HL-60 (cell line): ENCODE measurements at regions not wholly inside any gene's neighbourhood (a gene's known extent, or its start where the extent isn't known, plus 50 kb on each side); places are given as distances from the start of the nearest gene placed in this dataset.
A peak's percentile ranks its signal among the peaks of the same experiment; 100 is the strongest.

ENCODE experiments used
- DNase-seq, 2 experiments: peaks; one replicate each; pipeline ENCODE4 v3.0.0-alpha.2; 2010 to 2020; ENCODE audit warnings: low read depth in 1 of 2, low spot score in 1 of 2
- H3K27ac ChIP-seq: fragments of 250-450 bp; sonication (Bioruptor Pico); replicated peaks from 2 replicates; pipeline ENCODE4 v1.5.1; 2020; ENCODE audit warnings: mild to moderate bottlenecking, moderate library complexity
- H3K27me3 ChIP-seq: fragments of 250-450 bp; sonication (Bioruptor Pico); 2 replicates; pipeline ENCODE4 v1.5.1; 2021; ENCODE audit warnings: mild to moderate bottlenecking, moderate library complexity; ENCODE audit not compliant: insufficient read depth, poor library complexity, severe bottlenecking
- H3K4me3 ChIP-seq: replicated peaks from 2 replicates; pipeline ENCODE4 v1.5.1; 2011; ENCODE audit warnings: mild to moderate bottlenecking, control low read depth, low read length; ENCODE audit not compliant: insufficient read depth
- GABPA ChIP-seq: IDR thresholded peaks from 2 replicates; pipeline ENCODE4 v1.6.1; 2012; ENCODE audit warnings: low read depth
- POLR2AphosphoS5 ChIP-seq: IDR thresholded peaks from 2 replicates; pipeline ENCODE4 v1.6.1; 2012; ENCODE audit warnings: low read depth
- REST ChIP-seq: IDR thresholded peaks from 2 replicates; pipeline ENCODE4 v1.6.1; 2012; ENCODE audit warnings: low read depth; ENCODE audit not compliant: insufficient replicate concordance
- SPI1 ChIP-seq: IDR thresholded peaks from 2 replicates; pipeline ENCODE4 v1.6.1; 2012; ENCODE audit warnings: low read depth, mild to moderate bottlenecking, borderline replicate concordance
- TF ChIP-seq, protein P1 (sequence below): IDR thresholded peaks from one replicate; pipeline ENCODE4 v1.5.1; 2011; ENCODE audit warnings: low read length, control low read depth, inconsistent platforms; ENCODE audit not compliant: insufficient read depth

DNA sequence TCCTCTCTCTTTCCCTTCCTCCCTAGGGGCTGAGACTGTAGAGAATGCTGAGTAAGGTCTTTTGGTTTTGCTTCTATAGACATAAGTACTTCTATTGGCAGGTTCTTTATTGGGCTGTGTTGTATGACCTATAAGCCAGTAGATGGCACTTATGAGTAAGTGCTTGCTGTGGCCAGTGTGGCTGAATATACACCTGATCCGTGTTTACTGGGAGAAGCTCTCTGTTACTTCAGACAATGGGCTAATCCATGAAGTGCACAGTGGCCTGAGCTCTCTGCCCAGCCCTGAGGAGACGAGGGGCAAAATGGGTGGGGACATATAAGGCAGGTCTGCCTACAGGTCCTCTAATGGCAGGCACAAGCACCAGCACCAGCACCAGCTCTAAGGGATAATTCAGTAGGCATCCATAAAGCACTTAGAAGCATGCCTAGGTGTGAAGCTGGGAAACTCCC is 610.3 kb downstream of the RNF144B start:
- TF ChIP-seq, protein P1, sequence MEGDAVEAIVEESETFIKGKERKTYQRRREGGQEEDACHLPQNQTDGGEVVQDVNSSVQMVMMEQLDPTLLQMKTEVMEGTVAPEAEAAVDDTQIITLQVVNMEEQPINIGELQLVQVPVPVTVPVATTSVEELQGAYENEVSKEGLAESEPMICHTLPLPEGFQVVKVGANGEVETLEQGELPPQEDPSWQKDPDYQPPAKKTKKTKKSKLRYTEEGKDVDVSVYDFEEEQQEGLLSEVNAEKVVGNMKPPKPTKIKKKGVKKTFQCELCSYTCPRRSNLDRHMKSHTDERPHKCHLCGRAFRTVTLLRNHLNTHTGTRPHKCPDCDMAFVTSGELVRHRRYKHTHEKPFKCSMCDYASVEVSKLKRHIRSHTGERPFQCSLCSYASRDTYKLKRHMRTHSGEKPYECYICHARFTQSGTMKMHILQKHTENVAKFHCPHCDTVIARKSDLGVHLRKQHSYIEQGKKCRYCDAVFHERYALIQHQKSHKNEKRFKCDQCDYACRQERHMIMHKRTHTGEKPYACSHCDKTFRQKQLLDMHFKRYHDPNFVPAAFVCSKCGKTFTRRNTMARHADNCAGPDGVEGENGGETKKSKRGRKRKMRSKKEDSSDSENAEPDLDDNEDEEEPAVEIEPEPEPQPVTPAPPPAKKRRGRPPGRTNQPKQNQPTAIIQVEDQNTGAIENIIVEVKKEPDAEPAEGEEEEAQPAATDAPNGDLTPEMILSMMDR: peak; percentile 47
- TF ChIP-seq GABPA: no peak
- peak in 1 of 2 experiments; percentile 8 for DNase-seq
- H3K27me3 ChIP-seq: no peaks in the 10 kb centered on the region

DNA sequence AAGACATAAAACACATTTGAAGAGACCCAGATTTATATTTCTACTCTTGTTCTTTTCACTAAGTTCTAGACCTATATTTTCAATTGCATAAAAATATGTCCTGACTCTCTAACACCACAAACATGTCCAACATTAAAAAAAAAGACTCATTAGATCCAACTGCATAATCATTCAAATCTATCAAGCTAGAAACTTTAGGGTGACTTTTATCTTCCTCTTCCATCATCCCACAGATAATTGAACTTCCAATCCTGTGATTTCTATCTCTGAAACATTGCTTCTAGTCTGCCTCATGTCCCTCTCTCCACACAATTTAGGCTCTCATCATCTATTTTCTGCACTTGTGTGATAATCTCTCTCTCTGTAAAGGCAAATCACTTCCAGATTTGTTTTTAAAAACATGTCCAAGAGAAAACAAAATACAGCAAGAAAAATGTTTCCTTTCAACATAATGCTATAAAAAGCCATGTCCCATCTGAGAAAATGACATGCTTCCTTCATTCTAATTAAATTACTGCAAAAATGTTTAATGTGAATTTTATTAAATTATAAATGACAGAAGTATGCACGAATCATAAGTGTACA is 615.9 kb downstream of the RNF144B start:
- H3K4me3 ChIP-seq: no peak overlapping the region
- no peak for TF ChIP-seq SPI1
- no peak for TF ChIP-seq POLR2AphosphoS5
- no peak for TF ChIP-seq REST
- TF ChIP-seq, protein P1: no peak
- no peak for TF ChIP-seq GABPA
- DNase-seq: no peak
- no peak overlapping the region for H3K27ac ChIP-seq
- no peaks in the 10 kb centered on the region for H3K27me3 ChIP-seq

More for the DNA sequence above, 610.3 kb downstream of the RNF144B start:
- no peak overlapping the region for H3K4me3 ChIP-seq
- no peak overlapping the region for H3K27ac ChIP-seq

DNA sequence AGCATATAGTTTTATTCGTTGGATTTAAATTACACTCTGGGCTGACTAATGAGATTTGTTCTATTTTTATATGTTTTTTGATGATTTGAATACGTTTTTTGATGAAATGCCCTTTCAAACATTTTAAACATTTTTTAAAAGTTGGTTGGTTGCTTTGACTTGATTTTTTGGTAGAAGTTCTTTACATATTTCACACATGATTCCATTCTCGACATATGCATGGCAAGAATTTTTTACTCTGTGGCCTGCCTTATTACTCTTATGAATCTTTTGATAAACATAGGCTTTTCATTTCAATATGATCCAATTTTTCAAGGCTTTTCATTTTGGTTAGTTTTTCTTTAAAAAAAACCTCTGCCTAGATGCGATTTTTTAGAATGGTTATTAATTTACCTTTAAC is 617.0 kb downstream of the RNF144B start:
- no peak for TF ChIP-seq GABPA
- TF ChIP-seq, protein P1: no peak
- TF ChIP-seq POLR2AphosphoS5: no peak
- no peak for TF ChIP-seq SPI1
- no peak for TF ChIP-seq REST
- Histone ChIP-seq H3K4me3 (no peak overlapping the region), H3K27ac (no peak overlapping the region), H3K27me3 (no peaks in the 10 kb centered on the region)
- no peak for DNase-seq

DNA sequence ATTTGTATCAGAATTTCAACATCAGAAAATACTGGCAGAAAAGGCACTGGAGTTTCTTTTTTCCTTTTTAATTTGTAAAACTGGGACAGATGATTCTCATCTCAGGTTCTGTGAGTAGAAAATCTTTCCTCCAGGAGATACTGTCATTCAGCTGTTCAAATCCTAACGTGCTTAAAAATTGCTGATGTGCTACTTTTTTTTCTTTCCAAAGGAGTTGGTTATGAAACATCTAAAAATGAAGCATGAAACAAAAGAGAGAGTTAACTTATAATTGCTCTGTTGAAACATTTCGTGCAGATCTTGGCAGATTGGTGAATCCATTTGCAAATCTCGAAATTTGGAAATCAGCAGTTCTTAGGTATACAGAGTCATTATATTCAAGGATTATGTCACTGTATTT is 622.6 kb downstream of the RNF144B start:
- no peaks in the 10 kb centered on the region for H3K27me3 ChIP-seq
- DNase-seq: no peak
- no peak for TF ChIP-seq GABPA
- no peak for TF ChIP-seq SPI1
- TF ChIP-seq REST: no peak
- TF ChIP-seq, protein P1: no peak
- no peak for TF ChIP-seq POLR2AphosphoS5
- no peak overlapping the region for H3K27ac ChIP-seq
- no peak overlapping the region for H3K4me3 ChIP-seq
